ENCODE measurements at regions not wholly inside any gene's neighbourhood (a gene's known extent, or its start where the extent isn't known, plus 50 kb on each side); places are given as distances from the start of the nearest gene placed in this dataset.

GRCh38 chr5:167905919-167906853 lies 385.3 kb upstream of the WWC1 start:
- ATAC-seq = peak; percentile 31
- H3K27ac Mint-ChIP-seq = no peak overlapping the region
- no peaks in the 10 kb centered on the region for H3K36me3 Mint-ChIP-seq
- no peak overlapping the region for H3K4me3 Mint-ChIP-seq
- no peaks in the 10 kb centered on the region for H3K4me1 Mint-ChIP-seq
- H3K27me3 Mint-ChIP-seq = no peaks in the 10 kb centered on the region
- H3K9me3 Mint-ChIP-seq = peaks cover 3% of the 10 kb centered on the region

- no peaks in the 10 kb centered on the region for H3K36me3 Mint-ChIP-seq
- no peak for ATAC-seq
- peaks cover 3% of the 10 kb centered on the region for H3K9me3 Mint-ChIP-seq
Observed at GRCh38 chr5:167908606-167909005, 382.8 kb upstream of the WWC1 start.

GRCh38 chr5:167912941-167913665 lies 378.3 kb upstream of the WWC1 start:
- no peak overlapping the region for H3K4me3 Mint-ChIP-seq
- no peaks in the 10 kb centered on the region for H3K36me3 Mint-ChIP-seq
- H3K9me3 Mint-ChIP-seq = peaks cover 9% of the 10 kb centered on the region
- no peak for ATAC-seq
- H3K27ac Mint-ChIP-seq = no peak overlapping the region
- H3K27me3 Mint-ChIP-seq = no peaks in the 10 kb centered on the region
- H3K4me1 Mint-ChIP-seq = no peaks in the 10 kb centered on the region

More at GRCh38 chr5:167908606-167909005, 382.8 kb upstream of the WWC1 start:
- Mint-ChIP-seq H3K27ac (no peak overlapping the region), H3K4me1 (no peaks in the 10 kb centered on the region), H3K4me3 (no peak overlapping the region), H3K27me3 (no peaks in the 10 kb centered on the region)

GRCh38 chr5:167915237-167915636 lies 376.2 kb upstream of the WWC1 start:
- H3K36me3 Mint-ChIP-seq = no peaks in the 10 kb centered on the region
- no peaks in the 10 kb centered on the region for H3K4me1 Mint-ChIP-seq
- no peaks in the 10 kb centered on the region for H3K27me3 Mint-ChIP-seq
- peaks cover 8% of the 10 kb centered on the region for H3K9me3 Mint-ChIP-seq
- H3K27ac Mint-ChIP-seq = no peak overlapping the region
- no peak for ATAC-seq
- H3K4me3 Mint-ChIP-seq = no peak overlapping the region

- H3K9me3 Mint-ChIP-seq = peaks cover 8% of the 10 kb centered on the region
- H3K4me1 Mint-ChIP-seq = no peaks in the 10 kb centered on the region
- no peaks in the 10 kb centered on the region for H3K27me3 Mint-ChIP-seq
- ATAC-seq = no peak
- H3K4me3 Mint-ChIP-seq = no peak overlapping the region
- no peaks in the 10 kb centered on the region for H3K36me3 Mint-ChIP-seq
- H3K27ac Mint-ChIP-seq = no peak overlapping the region
Observed at GRCh38 chr5:167916261-167916691, 375.2 kb upstream of the WWC1 start.

GRCh38 chr5:167916706-167917105 lies 374.7 kb upstream of the WWC1 start:
- H3K4me1 Mint-ChIP-seq = no peaks in the 10 kb centered on the region
- no peaks in the 10 kb centered on the region for H3K27me3 Mint-ChIP-seq
- no peak overlapping the region for H3K27ac Mint-ChIP-seq
- H3K9me3 Mint-ChIP-seq = peaks cover 10% of the 10 kb centered on the region
- no peak overlapping the region for H3K4me3 Mint-ChIP-seq
- no peak for ATAC-seq
- no peaks in the 10 kb centered on the region for H3K36me3 Mint-ChIP-seq

- Mint-ChIP-seq H3K36me3 (no peaks in the 10 kb centered on the region), H3K27me3 (no peaks in the 10 kb centered on the region), H3K9me3 (peaks cover 10% of the 10 kb centered on the region)
Observed at GRCh38 chr5:167918184-167918812, 373.1 kb upstream of the WWC1 start.

GRCh38 chr5:167918813-167919483 lies 372.5 kb upstream of the WWC1 start:
- no peak overlapping the region for H3K27ac Mint-ChIP-seq
- no peaks in the 10 kb centered on the region for H3K36me3 Mint-ChIP-seq
- no peak overlapping the region for H3K4me3 Mint-ChIP-seq
- no peaks in the 10 kb centered on the region for H3K27me3 Mint-ChIP-seq
- ATAC-seq = no peak
- peaks cover 10% of the 10 kb centered on the region for H3K9me3 Mint-ChIP-seq
- no peaks in the 10 kb centered on the region for H3K4me1 Mint-ChIP-seq

More at GRCh38 chr5:167918184-167918812, 373.1 kb upstream of the WWC1 start:
- H3K27ac Mint-ChIP-seq = no peak overlapping the region
- H3K4me1 Mint-ChIP-seq = no peaks in the 10 kb centered on the region
- no peak for ATAC-seq
- no peak overlapping the region for H3K4me3 Mint-ChIP-seq

GRCh38 chr5:167920589-167920988 lies 370.9 kb upstream of the WWC1 start:
- Mint-ChIP-seq H3K36me3 (no peaks in the 10 kb centered on the region), H3K27ac (no peak overlapping the region), H3K9me3 (peaks cover 4% of the 10 kb centered on the region), H3K4me3 (no peak overlapping the region), H3K27me3 (no peaks in the 10 kb centered on the region), H3K4me1 (no peaks in the 10 kb centered on the region)
- ATAC-seq = no peak

- Mint-ChIP-seq H3K4me3 (no peak overlapping the region), H3K27ac (no peak overlapping the region), H3K27me3 (no peaks in the 10 kb centered on the region), H3K9me3 (peaks cover 4% of the 10 kb centered on the region), H3K4me1 (no peaks in the 10 kb centered on the region), H3K36me3 (no peaks in the 10 kb centered on the region)
- no peak for ATAC-seq
Observed at GRCh38 chr5:167921796-167922195, 369.6 kb upstream of the WWC1 start.

GRCh38 chr5:167923396-167923795 lies 368.0 kb upstream of the WWC1 start:
- H3K4me3 Mint-ChIP-seq = no peak overlapping the region
- H3K27ac Mint-ChIP-seq = no peak overlapping the region
- no peak for ATAC-seq
- H3K36me3 Mint-ChIP-seq = no peaks in the 10 kb centered on the region
- no peaks in the 10 kb centered on the region for H3K27me3 Mint-ChIP-seq
- no peaks in the 10 kb centered on the region for H3K4me1 Mint-ChIP-seq
- peaks cover 4% of the 10 kb centered on the region for H3K9me3 Mint-ChIP-seq

- no peak overlapping the region for H3K27ac Mint-ChIP-seq
- no peaks in the 10 kb centered on the region for H3K36me3 Mint-ChIP-seq
- no peak overlapping the region for H3K4me3 Mint-ChIP-seq
- no peaks in the 10 kb centered on the region for H3K27me3 Mint-ChIP-seq
- H3K9me3 Mint-ChIP-seq = peaks cover 3% of the 10 kb centered on the region
- no peaks in the 10 kb centered on the region for H3K4me1 Mint-ChIP-seq
- no peak for ATAC-seq
Observed at GRCh38 chr5:167929841-167930240, 361.6 kb upstream of the WWC1 start.

GRCh38 chr5:167934551-167934971 lies 356.9 kb upstream of the WWC1 start:
- Mint-ChIP-seq H3K9me3 (peaks cover 4% of the 10 kb centered on the region), H3K36me3 (no peaks in the 10 kb centered on the region), H3K27ac (no peak overlapping the region), H3K4me1 (no peaks in the 10 kb centered on the region), H3K4me3 (no peak overlapping the region), H3K27me3 (no peaks in the 10 kb centered on the region)
- ATAC-seq = no peak

- ATAC-seq = no peak
- Mint-ChIP-seq H3K4me1 (no peaks in the 10 kb centered on the region), H3K36me3 (no peaks in the 10 kb centered on the region), H3K27me3 (no peaks in the 10 kb centered on the region), H3K9me3 (peaks cover 4% of the 10 kb centered on the region), H3K4me3 (no peak overlapping the region), H3K27ac (no peak overlapping the region)
Observed at GRCh38 chr5:167936022-167936421, 355.4 kb upstream of the WWC1 start.
